PC-9 (cell line): ENCODE measurements at regions not wholly inside any gene's neighbourhood (a gene's known extent, or its start where the extent isn't known, plus 50 kb on each side); places are given as distances from the start of the nearest gene placed in this dataset.

Source experiments
- CTCF ChIP-seq: fragments of 200-600 bp; sonication (generic); conservative IDR thresholded peaks from 2 replicates; pipeline ENCODE4 v1.6.1; 2017; ENCODE audit warnings: mixed run types, antibody characterized with exemption, mild to moderate bottlenecking, moderate library complexity
- EZH2 ChIP-seq: fragments of 200-600 bp; sonication (generic); IDR thresholded peaks from 2 replicates; pipeline ENCODE4 v1.8.0; 2017; ENCODE audit warnings: antibody characterized with exemption, low read depth

DNA sequence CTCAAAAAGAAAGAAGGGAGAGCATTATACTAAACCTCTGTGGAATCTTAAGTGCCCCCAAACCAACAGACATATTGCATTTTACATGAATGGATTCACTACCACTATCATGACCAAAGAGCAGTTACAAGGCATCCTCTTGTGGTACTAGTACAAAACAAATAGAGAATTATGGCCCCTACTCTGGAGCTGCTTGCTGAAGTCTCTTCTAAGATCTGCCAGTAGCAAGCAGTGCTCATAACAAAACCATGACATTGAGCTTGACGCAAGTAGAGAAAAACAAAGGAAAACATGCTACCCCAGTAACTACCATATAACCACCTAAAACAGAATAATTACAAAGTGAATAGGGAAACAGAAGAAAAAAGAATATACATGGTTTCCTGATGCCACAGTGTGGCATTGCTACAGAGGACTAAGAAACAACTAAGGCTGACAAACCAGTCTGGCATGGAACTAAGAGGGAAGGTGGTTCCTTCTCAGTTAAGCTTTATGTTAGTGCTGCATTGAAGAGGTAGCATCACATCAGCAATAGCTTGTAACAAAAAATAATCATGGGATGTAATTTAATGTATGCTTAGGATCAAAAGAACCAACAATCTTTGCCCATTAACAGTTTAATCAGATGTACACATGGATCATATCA lies 150.2 kb upstream of the AGR3 start:
- TF ChIP-seq CTCF: no peak
- TF ChIP-seq EZH2: no peak
